NCI-H69 (cell line): ENCODE measurements at regions not wholly inside any gene's neighbourhood (a gene's known extent, or its start where the extent isn't known, plus 50 kb on each side); places are given as distances from the start of the nearest gene placed in this dataset.

Experiments
- DNase-seq: peaks from one replicate; lab custom pipeline; 2025; lab: John Stamatoyannopoulos, UW

DNA sequence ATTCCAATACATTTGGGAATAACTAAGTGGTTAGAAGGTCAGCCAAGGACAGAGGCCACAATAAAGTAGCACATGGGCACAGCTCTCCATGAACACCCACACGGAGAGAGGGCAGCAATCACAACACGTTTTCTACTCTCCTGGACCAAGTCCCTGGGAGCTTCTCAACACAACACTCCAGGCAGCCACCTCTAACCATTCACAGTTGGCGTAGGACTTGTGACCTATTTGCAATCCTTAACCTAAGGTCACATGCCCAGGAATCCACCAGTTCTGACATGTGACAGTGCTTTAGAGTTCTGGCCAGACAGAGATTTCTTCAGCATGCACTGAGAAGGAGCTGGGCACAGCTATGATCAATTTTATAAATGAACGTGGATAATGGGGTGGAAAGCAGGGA, 280.8 kb downstream of the SHQ1 start:
- DNase-seq, result no peak

DNA sequence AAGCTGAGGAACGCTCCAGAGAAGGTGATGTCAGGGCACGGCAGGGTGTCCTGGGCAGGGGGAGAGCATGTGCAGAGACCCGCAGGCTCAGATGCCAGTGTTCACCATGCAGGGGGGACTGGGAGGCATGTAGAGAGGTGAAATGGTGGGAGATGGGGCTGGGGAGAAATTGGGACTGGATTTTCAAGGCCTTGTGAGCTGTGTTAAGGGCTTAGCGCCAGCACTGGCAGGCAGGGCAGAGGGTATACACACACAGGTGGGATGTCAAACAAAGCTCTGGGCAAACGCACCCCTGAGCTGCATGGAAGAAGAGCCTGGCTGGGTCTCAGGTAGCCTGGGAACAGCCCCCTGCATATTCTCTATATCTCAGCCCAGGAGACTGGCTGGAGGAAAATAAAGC, 282.7 kb downstream of the SHQ1 start:
- peak; percentile 32 for DNase-seq

DNA sequence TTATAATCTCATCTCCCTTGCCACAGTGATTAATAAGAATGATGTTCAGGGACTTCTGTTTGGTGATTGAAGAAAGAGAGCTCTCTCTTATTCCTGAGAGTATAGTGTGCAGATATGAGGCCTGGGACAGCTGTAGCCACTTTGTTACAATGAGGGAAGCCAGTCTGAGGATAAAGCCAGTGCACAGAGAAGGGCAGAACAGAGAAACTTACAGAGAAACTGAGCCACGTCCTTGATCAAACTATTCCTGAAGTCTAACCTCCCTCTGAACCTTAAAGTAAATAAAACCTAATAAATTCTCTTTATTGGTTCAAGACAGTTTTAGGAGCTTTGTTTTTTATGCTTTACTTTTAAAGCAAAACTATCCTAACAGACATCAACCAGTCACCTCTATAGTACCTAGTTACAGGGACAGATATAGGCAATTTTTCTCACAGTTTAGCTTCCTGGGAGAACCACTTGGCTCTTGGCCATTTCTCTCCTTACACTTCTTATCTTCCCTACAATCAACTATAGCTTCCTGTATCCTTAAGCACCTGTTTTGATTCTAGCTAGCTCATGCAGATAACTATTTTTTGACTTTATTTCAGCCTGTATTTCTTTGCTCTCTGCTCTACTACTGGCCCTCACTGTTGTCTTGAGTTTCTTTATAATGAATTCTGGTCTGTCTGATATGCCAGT, 284.4 kb downstream of the SHQ1 start:
- DNase-seq, result peak; percentile 12

DNA sequence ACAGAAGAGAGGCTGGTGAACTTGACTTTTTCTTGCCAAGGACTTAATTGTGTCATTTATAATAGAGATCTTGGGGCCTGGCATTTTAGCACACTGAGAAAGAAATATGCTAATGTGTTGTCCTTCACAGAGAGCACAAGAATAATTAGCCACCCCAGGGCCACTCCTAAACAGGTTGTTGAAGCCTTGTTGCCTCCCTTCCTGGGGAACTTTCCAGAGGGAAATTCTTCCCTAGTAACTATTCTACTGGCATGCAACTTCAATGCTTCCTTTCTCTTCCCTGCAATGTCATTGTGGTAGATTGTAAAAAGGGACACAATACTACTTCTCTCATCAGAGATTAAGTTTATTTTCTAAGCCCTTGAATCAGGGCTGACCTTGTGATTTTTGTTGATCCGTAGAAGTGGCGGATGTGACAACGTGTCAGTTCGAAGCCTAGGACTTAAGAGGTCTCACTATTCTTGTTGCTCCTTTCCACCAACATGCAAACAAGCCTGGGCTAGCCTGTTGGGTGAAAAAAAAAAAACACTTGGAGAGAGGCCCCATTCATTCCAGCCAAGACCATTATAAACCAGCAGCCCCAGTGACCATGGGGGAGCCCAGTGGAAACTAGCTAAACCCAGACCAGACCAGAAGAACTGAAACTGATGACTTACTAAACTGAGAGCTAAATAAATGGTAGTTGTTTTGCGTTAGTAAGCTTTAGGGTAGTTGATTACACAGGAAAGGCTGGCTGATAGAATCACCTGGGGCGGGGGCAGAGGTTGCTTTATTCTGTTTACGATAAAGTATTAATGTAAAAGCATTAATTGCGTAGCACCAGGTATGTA, 287.2 kb downstream of the SHQ1 start:
- no peak for DNase-seq

DNA sequence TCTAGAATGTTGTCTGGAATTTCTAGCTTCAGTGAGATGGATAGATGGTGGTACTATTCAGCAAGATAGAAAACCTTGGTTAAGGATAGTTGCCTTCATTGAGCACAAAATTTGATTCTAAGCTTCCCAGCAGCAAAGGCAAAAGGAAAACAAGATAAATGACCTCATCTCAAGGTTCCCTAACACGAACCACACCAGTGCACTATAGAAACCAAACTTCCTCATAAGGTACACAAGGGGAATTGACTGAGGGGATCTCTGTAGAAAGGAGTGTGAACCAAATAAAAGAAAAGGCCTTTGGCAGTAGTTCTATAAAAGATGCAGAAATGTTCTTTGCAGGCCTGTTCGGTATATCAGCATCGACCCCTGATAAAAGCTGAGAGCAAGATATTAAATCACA, 288.9 kb downstream of the SHQ1 start:
- DNase-seq, result no peak

DNA sequence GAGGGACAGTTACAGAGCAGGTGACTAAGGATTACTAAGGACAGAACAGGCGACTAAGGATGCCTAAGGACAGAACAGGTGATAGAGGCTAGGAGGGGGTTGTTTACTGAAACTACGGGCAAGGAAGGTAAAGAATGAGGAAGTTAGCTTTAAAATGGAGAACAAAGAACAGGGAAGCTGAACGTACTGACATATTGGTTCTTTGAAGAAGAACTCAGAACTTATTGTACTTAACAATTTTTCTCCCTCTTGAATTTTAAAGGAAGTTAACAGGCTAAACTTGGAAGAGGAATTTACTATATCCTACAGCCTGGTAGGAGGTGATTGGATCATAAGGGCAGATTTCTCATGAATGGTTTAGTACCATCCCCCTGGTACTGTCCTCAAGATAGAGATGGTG, 290.2 kb downstream of the SHQ1 start:
- DNase-seq, result no peak

DNA sequence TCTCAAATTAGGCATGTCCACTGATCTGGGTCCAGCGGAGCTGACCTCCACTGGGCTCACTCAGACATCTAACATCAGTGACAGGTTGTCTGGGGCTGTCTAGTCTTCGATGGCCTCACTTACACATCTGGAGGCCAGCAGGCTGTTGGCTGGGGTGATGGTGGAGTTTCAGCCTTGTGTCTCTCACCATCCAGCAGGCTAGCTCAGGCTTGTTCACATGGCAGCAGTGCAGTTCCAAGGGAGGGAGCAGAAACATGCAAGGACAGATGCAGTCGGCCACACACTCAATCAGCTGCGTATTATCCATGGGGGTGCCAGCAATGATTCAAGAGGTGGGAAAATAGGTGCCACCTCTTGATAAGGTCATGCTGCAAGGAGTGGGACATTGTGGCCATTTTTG, 292.5 kb downstream of the SHQ1 start:
- no peak for DNase-seq

DNA sequence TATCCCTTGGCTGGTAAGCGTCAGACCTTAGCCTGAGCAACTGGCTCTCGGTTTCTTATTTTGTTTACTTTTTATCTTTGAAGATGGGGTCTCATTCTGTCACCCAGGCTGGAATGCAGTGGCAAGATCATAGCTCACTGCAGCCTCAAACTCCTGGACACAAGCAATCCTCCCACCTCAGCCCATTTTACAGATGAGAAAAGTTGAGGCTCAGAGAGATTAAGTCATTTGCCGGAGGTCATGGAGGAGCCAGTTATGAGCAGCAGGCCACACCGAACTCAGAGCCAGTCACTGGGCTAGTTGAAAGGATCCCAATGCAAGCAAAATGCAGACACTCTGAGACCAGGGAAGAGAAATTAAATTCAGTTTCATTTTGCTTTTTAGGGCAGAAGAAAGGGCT, 293.6 kb downstream of the SHQ1 start:
- DNase-seq, result no peak

DNA sequence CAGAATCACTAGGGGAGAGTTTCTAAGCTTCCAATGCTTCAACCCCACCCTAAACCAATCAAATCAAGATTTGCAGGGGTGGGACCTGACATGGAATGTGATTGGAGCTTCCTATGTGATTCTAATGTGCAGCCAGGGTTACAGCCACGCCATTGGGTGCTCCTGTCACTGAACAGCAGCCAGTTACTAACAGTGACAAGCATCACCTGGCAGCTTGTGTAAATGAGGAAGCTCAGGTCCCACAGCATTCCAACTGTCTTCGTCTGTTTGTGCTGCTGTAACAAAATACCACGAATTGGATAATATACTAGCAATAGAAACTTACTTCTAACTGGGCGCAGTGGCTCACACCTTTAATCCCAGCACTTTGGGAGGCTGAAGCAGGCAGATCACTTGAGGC, 294.9 kb downstream of the SHQ1 start:
- no peak for DNase-seq

DNA sequence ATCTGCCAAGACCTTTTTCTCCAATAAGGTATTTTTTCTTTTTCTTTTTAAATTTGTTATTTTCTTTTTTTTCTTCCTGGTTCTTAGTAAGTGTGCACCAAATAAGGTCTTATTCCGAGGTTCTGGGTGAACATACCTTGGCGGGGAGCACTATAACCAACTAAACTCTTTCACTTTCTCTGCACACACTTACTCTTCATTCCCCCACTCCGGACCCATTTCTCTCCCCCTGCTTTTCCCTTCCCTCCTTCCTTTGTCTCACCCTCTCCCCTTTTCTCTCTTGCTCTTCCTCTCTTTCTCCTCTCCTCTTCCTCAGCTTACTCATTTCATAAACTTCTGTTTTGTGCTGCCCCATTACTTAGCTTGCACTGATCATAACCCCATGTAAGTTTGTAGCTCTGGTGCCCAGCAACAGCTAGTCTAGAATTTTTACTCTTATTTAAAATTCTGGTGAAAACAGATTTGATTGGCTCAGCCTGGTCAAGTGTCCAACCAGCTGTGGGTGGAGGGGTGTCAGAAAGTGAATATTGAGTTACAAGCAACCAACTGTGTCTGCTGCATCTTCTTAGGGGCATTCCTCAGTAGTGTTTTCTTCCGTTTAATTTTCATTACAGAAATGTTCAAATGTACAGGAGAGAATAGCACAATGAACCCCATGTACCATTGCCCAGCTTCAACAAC, 297.5 kb downstream of the SHQ1 start:
- no peak for DNase-seq

DNA sequence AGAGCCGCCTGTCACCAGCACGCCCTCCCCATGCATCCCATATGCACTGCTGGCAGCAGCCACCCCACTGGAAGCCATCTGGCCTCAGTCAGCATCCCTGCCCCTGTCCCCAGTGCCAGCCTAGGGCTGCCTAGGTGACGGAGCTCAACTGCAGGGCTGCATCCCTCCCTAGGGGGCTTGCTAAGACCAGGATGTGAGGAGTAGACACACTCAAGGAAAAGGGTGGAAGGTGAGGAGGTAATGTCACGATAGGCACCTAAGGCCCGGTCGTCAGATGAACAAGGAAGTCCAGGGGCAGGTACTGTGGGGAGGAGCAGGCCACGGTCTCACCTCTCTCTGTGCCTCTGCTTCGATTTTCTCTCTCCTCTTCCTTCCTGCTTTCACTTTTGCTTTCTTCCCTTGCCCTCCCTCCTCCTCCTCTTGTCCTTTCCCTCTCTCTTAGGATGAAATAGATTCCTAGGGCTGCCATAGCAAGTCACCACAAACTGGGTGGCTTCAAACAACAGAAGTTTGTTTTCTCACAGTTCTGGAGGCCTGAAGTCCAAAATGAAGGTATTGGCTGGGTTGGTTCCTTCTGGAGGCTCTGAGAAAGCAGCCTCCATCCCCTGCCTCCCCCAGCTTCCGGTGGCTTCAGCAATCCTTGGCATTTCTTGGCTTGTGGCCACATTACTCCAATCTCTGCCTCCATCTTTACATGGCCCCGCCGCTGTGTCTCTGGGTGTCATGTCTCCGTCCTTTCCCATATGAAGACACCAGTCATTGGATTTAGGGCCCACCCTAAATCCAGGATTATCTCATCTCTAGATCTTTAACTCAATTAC, 298.3 kb downstream of the SHQ1 start:
- no peak for DNase-seq

DNA sequence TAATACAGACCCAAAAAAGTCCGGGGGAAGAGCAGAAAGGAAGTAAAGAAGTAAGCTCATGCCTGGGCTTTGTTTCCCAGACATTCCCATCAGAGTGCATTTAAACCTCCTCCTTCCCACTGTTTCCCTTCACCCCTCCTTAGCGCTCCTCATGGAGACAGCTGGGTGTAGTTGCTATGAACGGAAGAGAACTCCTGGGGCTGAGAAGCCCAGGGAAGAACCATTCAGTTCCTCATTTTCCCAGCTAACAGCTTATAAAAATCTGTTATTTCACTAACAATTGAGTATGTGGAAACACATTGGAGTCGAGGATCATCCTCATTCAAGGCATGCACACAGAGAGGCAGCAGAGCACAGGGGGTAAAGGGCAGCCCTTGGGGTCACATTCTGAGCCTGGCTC, 299.3 kb downstream of the SHQ1 start:
- DNase-seq, result no peak

DNA sequence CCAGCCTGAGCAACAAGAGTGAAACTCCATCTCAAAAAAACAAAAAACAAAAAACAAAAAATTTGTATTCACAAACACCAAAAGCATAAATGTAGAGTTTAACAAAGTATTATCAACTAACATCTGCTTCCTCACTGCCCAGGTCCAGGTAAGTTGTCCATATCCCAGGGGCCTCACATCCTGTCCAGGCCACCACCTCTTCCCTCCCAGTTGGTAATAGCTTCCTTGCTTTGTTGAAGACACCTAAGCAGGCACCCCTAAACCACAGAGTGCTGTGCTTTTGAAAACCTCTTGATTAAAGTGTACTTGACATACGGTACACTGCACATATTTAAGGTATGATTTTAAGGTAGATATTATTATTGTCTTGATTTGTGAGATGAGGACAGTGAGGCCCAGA, 299.8 kb downstream of the SHQ1 start:
- no peak for DNase-seq

DNA sequence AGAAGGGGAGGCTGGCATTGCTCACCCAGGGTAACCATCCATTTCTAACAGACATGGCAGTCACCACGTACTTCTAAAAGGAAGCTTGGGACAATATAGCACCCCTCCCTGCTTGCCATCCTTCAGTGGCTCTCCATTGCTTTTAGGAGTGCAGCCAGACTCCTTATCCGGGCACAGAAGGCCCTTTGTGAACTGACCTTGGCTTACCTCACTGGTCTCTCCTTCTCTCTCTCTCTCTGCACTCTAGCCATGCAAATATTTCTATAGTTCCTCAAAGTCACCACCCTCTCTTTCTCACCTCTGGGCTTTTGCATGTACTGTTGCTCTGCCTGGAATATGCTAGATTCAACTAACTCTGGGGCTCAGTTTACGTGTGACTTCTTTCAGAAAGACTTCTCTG, 301.1 kb downstream of the SHQ1 start:
- no peak for DNase-seq

DNA sequence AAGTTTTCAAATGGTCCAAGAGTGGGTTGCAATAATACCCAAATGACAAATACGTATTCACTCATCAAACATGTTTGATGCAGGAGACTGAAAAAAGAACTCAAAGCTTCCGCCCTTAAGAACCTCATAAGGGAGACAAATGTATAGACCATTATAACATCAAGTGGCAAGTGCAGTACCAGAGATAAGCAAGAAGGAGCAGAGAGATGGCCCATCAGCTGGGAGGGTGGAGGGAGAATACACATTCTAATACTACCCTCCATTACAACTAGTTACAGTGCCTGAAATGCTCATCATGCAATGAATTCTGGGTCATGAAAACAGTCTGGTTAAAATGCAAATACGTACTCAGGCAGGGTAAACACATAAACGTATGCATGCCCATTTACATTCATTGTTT, 304.0 kb downstream of the SHQ1 start:
- no peak for DNase-seq

DNA sequence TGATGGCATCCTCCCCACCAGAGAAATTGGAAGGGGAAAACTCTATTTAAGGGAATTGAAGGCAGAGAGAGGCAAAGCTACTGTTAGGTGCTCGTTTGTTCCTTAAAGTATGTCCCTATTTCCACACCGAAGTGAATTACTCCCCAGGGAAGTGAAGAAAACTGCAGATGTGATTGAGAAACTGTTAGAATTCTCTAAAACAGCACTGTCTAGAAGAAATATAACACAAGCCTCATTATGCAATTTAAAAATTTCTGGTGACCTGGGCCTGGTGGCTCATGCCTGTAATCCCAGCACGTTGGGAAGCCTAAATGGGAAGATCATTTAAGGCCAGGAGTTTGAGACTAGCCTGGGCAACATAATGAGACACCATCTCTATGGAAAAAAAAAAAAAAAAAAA, 305.0 kb downstream of the SHQ1 start:
- DNase-seq, result no peak

DNA sequence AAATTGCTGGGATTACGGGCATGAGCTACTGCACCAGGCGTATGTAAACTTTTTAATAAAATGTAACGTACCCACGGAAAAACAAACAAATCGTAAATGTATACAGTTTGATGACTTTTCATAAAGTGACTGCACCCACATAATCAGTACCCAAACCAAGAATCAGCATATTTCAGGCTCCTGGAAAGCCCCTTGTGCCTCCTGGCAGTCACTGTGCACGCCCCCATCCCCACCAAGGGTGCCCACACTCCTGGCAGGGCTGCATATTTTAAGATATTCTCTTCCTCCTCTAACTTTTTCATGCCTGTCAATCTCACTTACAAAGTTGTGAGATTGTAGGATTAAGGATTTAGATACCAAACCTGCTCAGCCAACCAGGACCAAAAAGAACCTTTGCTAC, 305.5 kb downstream of the SHQ1 start:
- no peak for DNase-seq

DNA sequence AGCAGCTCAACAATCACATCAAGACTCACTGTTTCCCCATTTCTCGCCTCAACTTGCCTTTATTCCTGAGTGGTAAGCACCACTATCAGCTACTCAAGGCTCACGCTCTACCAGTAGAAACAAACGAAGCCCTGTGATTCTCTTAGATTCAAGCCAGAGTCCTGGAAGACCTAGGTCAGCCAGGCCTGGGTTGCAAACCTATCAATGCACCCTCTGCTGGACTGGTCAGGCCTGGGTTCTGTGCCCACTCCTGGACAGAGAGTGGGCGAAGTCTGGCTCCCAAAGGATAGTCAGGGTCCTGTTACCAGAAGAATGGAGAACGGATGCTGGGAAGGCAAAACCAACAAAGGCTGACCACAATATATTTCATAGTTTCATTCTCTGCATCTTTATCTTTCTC, 308.4 kb downstream of the SHQ1 start:
- DNase-seq, result no peak

DNA sequence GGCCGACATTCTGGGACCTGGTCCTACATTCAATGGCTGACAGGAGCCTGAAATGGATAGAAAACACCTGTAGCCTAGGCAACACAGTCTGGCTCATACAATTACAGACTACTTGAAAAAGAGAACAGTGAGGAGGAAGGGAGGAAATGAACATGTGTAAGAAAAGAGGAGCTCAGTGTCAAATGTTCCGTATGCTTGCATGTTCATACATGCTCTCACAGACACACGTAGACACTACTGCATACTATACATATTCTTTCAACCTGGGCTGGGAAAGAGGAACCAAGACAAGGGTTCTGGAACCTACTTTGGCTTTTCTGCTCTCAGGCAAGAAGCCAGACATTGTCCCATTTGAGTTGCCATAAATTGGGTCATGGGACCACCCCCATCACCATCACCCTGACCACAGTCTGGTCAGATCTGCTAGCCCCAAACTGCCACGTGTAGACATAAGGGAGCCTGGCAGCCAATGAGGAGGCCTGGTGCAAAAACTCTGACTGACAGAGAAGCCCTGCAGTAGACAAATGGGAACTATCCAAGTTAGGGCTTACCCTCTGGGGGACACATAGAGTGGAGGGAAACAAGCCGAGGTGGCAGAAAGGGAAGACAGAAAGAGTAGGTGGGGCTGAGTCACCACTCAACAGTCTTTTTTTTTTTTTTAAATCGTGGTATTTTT, 310.0 kb downstream of the SHQ1 start:
- peak; percentile 15 for DNase-seq

DNA sequence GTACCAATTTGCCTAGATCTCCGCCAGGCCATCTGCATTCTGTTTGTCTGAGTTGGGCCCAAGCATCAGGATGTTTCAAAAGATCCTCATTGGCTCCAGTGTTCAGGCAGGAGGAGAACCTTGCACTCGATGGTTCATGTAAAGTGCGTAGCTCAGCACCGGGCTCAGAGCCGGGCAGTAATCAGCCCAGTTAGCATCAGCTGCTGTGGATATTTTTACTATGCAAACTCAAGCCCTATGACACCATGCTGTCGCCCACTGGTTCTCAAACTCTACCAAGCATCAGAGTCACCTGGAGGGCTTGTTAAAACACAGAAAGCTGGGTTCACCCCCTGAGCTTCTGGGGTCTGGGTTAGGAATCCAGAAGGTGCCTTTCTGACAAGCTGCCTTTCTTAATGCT, 310.8 kb downstream of the SHQ1 start:
- DNase-seq, result no peak

DNA sequence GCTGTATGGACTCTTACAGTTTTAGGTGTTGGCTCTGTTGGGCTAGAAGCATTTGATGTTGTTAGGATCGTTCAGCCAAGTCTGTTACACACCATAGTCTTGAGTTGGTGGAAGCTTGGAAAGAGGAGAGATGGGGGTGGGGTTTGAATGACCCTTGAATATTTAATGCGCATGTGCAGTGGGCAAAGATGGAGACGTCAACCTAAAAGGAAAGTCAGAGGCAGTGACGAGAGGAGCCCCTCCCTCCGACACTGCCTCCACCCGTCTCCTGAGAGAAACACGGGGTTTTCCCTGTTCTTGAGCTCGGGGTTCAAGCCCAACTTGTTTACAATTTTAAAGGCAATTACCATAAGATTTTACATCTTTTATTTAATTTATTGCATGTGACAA, 311.4 kb downstream of the SHQ1 start:
- DNase-seq, result no peak
